CD4-positive, alpha-beta T cell treated with Interleukin-4 for 4 hours (primary cell): ENCODE measurements at regions not wholly inside any gene's neighbourhood (a gene's known extent, or its start where the extent isn't known, plus 50 kb on each side); places are given as distances from the start of the nearest gene placed in this dataset.

Experiments
- DNase-seq: peaks from one replicate; pipeline ENCODE4 v3.0.0-alpha.2; 2020

GRCh38 chr5:124292322-124292855 is 454.1 kb downstream of the ZNF608 start:
- DNase-seq: no peak

DNA sequence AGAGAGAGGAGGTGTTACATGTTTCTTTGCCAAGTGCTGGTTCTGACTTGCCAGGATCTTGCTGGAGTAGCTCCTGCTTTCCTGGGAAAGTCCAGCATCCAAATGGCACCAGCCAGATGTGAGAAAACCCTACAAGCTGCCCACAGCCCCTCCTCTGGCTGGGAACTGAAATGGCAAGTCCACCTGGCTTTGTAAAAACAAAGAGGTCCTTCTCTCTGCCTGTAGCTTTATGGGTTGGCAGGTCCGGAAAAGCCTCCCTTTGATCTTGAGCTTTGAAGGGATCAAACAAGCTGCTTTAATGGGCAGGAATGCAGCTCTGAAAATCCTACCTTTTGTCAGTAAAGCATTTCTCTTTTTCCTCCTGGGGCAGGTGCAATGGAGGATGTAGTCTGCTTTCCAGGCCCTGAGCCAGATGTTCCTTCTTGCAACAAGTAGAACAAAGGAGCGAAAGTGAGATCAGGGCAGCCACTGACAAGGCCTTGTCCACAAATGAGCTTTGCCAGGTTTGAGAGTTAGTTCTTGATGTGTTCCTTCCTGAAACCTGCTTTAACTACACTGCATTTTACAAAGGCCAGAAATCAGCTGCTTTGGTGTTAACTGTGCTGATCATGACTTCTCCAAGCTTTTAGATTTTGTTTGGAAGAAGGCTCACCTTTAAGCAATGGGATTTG is 456.7 kb downstream of the ZNF608 start:
- no peak for DNase-seq

DNA sequence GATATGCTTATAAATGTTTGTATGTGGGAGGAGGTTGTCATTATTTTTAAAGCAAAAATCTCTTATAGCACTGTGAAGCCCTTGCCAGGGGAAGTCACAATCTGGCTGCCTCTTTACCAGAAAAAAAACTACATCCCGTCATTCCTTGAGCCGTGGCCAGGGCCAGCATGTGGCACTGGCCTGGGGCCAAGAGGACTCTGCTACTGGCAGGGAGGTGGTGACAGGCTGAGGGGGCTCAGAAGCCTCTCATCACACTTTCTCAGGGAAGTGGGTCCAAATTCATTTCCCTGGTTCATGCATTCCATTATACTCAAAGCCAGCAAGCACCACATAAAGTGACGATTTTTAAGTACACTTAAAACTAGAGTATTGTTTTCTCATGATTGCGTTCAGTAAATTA is 457.3 kb downstream of the ZNF608 start:
- no peak for DNase-seq

DNA sequence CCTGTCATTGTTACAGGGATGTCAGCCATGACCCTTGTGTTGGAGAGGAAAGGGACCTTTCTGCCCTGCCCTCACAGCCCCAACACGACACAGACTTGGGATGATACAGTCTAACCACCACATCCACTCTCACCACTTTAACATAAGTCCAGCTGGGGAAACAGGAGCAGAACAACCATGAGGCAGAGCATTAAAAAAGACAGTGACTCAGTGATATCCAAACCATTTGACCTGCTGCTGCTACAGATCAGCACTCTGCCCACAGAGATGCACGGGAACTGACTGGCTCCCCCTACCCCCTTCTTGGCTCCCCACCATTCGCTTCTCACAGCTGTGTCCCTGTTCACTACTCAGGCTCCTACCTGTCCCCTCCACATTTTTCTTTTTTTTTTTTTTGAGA is 458.6 kb downstream of the ZNF608 start:
- no peak for DNase-seq

GRCh38 chr5:124285733-124286132 is 460.7 kb downstream of the ZNF608 start:
- DNase-seq: no peak

GRCh38 chr5:124285071-124285470 is 461.4 kb downstream of the ZNF608 start:
- no peak for DNase-seq

GRCh38 chr5:124283031-124283430 is 463.4 kb downstream of the ZNF608 start:
- DNase-seq: no peak

DNA sequence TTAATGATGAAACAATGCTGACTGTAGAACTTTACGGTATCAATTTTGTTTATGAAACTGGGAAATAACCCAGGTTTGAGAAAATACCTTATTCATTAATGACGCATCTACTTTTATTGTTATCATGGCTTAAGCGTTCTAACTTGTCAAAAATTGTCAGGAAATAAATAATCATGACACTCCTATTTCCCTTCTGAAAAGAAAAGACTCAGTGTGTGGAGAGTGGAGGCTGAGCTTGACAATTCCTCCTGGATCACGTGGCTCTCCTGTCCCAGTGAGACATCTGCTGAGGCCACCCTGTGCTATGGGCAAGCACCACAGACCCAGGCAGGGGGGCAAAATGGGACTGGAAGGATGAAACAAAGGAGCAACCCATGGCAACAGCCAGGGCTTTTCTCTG is 466.4 kb downstream of the ZNF608 start:
- DNase-seq: no peak

- no peak for DNase-seq
Measured at GRCh38 chr5:124279146-124279876, 467.1 kb downstream of the ZNF608 start.

DNA sequence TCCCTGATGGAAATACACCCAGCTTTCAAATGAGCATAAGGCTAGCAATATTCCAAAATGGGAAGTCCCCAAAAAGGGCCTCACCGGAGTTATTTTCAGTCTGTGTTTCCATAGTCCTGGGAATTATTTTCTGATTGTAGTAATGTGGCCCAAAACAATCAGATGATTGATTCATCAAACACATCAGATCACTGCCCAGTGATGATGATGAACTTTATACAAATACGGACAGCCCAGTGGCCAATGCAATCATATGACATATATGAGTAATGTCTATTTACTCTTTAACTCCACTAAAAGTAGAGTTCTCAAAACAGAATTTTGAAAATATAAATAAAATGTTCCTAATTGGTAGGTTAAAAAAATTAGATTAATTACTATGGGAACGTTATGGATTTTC is 467.8 kb downstream of the ZNF608 start:
- no peak for DNase-seq

GRCh38 chr5:124277767-124278545 is 468.5 kb downstream of the ZNF608 start:
- DNase-seq: no peak

GRCh38 chr5:124276166-124276565 is 470.3 kb downstream of the ZNF608 start:
- DNase-seq: no peak

DNA sequence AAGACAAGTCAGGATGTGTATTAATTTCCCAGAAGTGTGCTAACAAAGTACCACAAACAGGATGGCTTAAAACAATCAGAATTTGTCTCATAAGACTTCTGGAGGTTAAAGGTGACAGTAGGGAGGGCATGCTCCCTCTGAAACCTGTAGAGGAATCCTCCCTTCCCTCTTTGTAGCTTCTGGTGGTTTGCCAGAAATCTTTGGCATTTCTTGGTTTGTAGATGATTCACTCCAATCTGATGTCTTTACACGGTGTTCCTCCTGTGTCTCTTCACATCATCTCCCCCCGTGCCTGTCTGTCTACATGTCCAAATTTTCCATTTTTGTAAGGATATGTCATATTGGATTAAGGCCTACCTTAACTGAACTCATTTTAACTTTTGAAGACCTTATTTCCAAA is 471.5 kb downstream of the ZNF608 start:
- no peak for DNase-seq

GRCh38 chr5:124264499-124264898 is 481.9 kb downstream of the ZNF608 start:
- no peak for DNase-seq

DNA sequence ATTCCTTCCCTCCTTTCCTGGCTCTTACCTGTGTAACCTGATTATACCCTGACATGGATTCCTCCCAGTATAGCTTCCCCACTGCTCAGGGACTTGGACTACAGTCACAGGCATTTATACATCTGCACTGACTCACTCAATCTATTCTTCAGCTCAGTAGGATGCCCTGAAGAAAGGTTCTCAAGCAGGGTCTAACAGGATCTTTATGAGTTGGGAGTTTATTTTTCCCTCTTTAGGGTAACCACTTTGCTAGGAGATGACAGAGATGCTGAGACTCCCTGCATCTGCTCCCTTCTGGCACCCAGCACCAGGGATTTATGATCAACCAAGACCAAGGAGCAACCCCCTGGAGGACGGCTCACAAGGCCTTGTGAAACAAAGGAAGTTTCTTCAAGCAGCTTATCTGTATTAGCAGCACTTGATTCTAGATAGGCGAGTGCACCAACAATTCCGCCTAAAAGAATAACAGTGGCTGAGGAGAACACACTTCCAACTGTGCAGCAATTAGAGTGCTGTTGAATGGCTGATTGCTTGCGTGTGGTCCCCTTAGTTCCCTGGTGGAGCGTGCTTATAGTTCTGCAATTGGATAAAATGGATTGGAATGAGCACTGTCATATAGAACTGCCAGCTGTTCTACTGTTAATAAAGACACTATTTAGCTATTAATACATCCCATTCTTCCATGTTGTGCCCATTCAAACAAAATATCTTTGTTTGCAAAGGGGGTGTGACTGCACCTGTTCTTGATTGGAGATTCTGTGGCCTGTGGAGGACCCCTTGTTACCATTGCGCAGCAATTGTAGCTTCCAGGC is 482.6 kb downstream of the ZNF608 start:
- no peak for DNase-seq

GRCh38 chr5:124262991-124263571 is 483.4 kb downstream of the ZNF608 start:
- DNase-seq: no peak

- DNase-seq: no peak
Measured at GRCh38 chr5:124262470-124262869, 484.0 kb downstream of the ZNF608 start.

- no peak for DNase-seq
Measured at GRCh38 chr5:124261848-124262247, 484.6 kb downstream of the ZNF608 start.

DNA sequence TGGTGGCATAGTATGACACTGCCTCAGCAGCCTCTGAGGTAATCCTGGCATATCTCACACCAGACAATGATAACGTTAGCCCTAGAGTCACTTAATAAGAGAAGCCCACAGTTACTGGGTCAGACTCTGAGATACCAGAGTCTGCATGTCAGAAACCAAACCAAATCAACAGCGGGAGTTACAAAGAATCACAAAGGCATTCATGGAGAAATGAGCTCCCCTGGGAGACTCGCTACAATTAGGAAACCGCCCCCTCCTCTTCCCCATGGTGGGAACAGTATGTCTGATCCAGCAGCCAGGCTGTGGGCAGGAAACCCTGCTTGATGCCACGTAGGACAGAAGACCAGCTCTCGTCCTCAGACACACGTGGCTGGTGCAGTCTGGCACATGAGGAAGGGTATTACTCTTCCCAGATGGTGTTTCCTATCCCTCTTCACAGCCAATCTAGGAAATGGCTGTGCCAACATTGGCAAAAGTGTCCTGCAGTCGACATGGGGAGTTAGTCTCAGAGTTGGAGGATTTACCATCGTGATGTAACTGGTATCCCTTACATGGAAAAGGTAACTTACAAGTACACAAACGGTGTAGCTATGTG is 485.4 kb downstream of the ZNF608 start:
- no peak for DNase-seq

- no peak for DNase-seq
Measured at GRCh38 chr5:124259017-124259416, 487.4 kb downstream of the ZNF608 start.

DNA sequence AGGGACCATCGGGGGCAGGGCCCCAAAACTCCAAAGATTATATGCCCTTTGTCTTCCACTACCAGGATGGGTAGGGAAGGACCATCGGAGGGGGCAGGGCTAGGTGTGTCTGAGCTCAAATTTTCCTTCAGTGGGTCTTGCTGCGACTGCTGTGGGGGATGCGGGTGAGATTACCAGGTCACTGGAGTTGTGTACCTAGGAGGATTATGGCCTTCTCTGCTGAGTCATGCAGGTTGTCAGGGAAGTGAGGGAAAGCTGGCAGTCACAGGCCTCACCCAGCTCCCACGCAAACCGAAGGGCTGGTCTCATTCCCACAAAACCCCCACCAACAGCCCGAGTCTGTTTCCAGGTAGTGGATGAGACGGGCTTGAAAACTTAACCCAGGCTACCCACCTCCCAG is 489.4 kb downstream of the ZNF608 start:
- no peak for DNase-seq

DNA sequence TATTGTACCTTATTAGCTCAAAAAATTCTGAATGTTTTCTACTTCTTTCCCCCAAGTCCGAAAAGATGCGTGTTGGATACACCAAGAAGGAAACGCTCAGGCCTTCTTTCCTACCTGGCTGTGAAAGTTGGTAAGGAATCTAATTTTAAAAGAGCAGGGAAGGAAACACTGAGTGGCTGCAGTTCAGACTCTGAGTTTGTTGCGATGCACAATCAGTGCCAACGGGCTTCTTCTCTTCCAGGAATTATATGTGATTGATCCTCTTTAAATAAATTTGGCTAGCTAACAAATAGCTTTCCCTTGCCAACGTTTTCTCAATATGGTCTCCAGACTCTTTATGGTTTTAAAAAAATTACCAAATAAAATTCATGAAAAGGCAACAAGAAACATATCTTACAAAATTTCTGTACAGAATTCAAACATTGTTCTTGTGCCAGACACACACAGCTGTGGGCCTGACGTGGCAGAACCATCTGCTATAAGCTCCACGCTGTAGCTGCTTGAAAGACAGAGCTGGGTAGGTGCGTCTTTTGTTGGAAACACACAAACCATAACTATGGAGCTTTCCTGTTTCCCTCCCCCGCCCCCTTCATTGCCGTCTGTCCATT is 493.1 kb downstream of the ZNF608 start:
- no peak for DNase-seq
